ENCODE measurements at regions not wholly inside any gene's neighbourhood (a gene's known extent, or its start where the extent isn't known, plus 50 kb on each side); places are given as distances from the start of the nearest gene placed in this dataset.

GRCh38 chr7:19489162-19489820 lies 219.5 kb downstream of the POLR1F start:
- WGBS, 3 donors, result 69 to 82% (median 78%) methylated on average over 3 of the region's 3 CpGs
- Histone ChIP-seq H3K36me3 (ENCODE audit: control insufficient read depth in 3 of 3, insufficient read depth in 2 of 3, low read depth in 1 of 3, low read length in 3 of 3) (no peaks in the 10 kb centered on the region), H3K4me1 (ENCODE audit: control insufficient read depth in 3 of 3, insufficient read depth in 2 of 3, low read depth in 1 of 3, low read length in 2 of 3) (no peaks in the 10 kb centered on the region), H3K4me3 (ENCODE audit: low read depth in 1 of 3, low read length in 3 of 3) (no peak overlapping the region), H3K27me3 (ENCODE audit: control insufficient read depth in 3 of 3, insufficient read depth in 3 of 3, low read length in 3 of 3) (no peaks in the 10 kb centered on the region), H3K27ac (ENCODE audit: low read depth in 1 of 3, low read length in 2 of 3) (no peak overlapping the region), H3K9me3 (ENCODE audit: control insufficient read depth in 2 of 2, insufficient read depth in 1 of 2, low read depth in 1 of 2, low read length in 1 of 2) (peaks cover 0 to 10% of the 10 kb centered on the region in 2 donors)
- DNase-seq, result no peak
- FAIRE-seq, result no peak

- H3K4me3 ChIP-seq (ENCODE audit: low read depth in 1 of 3, low read length in 3 of 3), result no peak overlapping the region
- H3K4me1 ChIP-seq (ENCODE audit: control insufficient read depth in 3 of 3, insufficient read depth in 2 of 3, low read depth in 1 of 3, low read length in 2 of 3), result no peaks in the 10 kb centered on the region
- H3K9me3 ChIP-seq (ENCODE audit: control insufficient read depth in 2 of 2, insufficient read depth in 1 of 2, low read depth in 1 of 2, low read length in 1 of 2), result peaks cover 0 to 10% of the 10 kb centered on the region in 2 donors
- 84 to 90% (median 88%) methylated on average over 2 of the region's 2 CpGs for WGBS, 3 donors
- FAIRE-seq, result no peak
- no peak for DNase-seq
- H3K27me3 ChIP-seq (ENCODE audit: control insufficient read depth in 3 of 3, insufficient read depth in 3 of 3, low read length in 3 of 3), result no peaks in the 10 kb centered on the region
- no peak overlapping the region for H3K27ac ChIP-seq (ENCODE audit: low read depth in 1 of 3, low read length in 2 of 3)
- H3K36me3 ChIP-seq (ENCODE audit: control insufficient read depth in 3 of 3, insufficient read depth in 2 of 3, low read depth in 1 of 3, low read length in 3 of 3), result no peaks in the 10 kb centered on the region
These were observed 220.8 kb downstream of the POLR1F start for GRCh38 chr7:19488056-19488455.

GRCh38 chr7:19482628-19483027 lies 226.2 kb downstream of the POLR1F start:
- Histone ChIP-seq H3K27ac (ENCODE audit: low read depth in 1 of 3, low read length in 2 of 3) (no peak overlapping the region), H3K4me1 (ENCODE audit: control insufficient read depth in 3 of 3, insufficient read depth in 2 of 3, low read depth in 1 of 3, low read length in 2 of 3) (no peaks in the 10 kb centered on the region), H3K27me3 (ENCODE audit: control insufficient read depth in 3 of 3, insufficient read depth in 3 of 3, low read length in 3 of 3) (no peaks in the 10 kb centered on the region), H3K36me3 (ENCODE audit: control insufficient read depth in 3 of 3, insufficient read depth in 2 of 3, low read depth in 1 of 3, low read length in 3 of 3) (no peaks in the 10 kb centered on the region), H3K4me3 (ENCODE audit: low read depth in 1 of 3, low read length in 3 of 3) (no peak overlapping the region), H3K9me3 (ENCODE audit: control insufficient read depth in 2 of 2, insufficient read depth in 1 of 2, low read depth in 1 of 2, low read length in 1 of 2) (peaks cover 0 to 13% of the 10 kb centered on the region in 2 donors)
- WGBS, 3 donors, result 91 to 96% (median 94%) methylated on average over 2 of the region's 2 CpGs
- DNase-seq, result no peak
- no peak for FAIRE-seq

- WGBS, 3 donors, result 86 to 88% (median 87%) methylated on average over 3 of the region's 3 CpGs
- FAIRE-seq (no peak), DNase-seq (no peak)
- Histone ChIP-seq H3K9me3 (ENCODE audit: control insufficient read depth in 2 of 2, insufficient read depth in 1 of 2, low read depth in 1 of 2, low read length in 1 of 2) (peaks cover 0 to 13% of the 10 kb centered on the region in 2 donors), H3K27ac (ENCODE audit: low read depth in 1 of 3, low read length in 2 of 3) (no peak overlapping the region), H3K27me3 (ENCODE audit: control insufficient read depth in 3 of 3, insufficient read depth in 3 of 3, low read length in 3 of 3) (no peaks in the 10 kb centered on the region), H3K4me3 (ENCODE audit: low read depth in 1 of 3, low read length in 3 of 3) (no peak overlapping the region), H3K36me3 (ENCODE audit: control insufficient read depth in 3 of 3, insufficient read depth in 2 of 3, low read depth in 1 of 3, low read length in 3 of 3) (no peaks in the 10 kb centered on the region), H3K4me1 (ENCODE audit: control insufficient read depth in 3 of 3, insufficient read depth in 2 of 3, low read depth in 1 of 3, low read length in 2 of 3) (no peaks in the 10 kb centered on the region)
These were observed 228.5 kb downstream of the POLR1F start for GRCh38 chr7:19480383-19480782.

- WGBS, 3 donors, result 47 to 55% (median 51%) methylated on average over 3 of the region's 3 CpGs
- no peak for FAIRE-seq
- H3K27ac ChIP-seq (ENCODE audit: low read depth in 1 of 3, low read length in 2 of 3), result no peak overlapping the region
- H3K27me3 ChIP-seq (ENCODE audit: control insufficient read depth in 3 of 3, insufficient read depth in 3 of 3, low read length in 3 of 3), result no peaks in the 10 kb centered on the region
- no peak overlapping the region for H3K4me3 ChIP-seq (ENCODE audit: low read depth in 1 of 3, low read length in 3 of 3)
- H3K9me3 ChIP-seq (ENCODE audit: control insufficient read depth in 2 of 2, insufficient read depth in 1 of 2, low read depth in 1 of 2, low read length in 1 of 2), result no peaks in the 10 kb centered on the region
- H3K36me3 ChIP-seq (ENCODE audit: control insufficient read depth in 3 of 3, insufficient read depth in 2 of 3, low read depth in 1 of 3, low read length in 3 of 3), result no peaks in the 10 kb centered on the region
- H3K4me1 ChIP-seq (ENCODE audit: control insufficient read depth in 3 of 3, insufficient read depth in 2 of 3, low read depth in 1 of 3, low read length in 2 of 3), result no peaks in the 10 kb centered on the region
- DNase-seq, result no peak
These were observed 238.8 kb downstream of the POLR1F start for GRCh38 chr7:19470031-19470430.

GRCh38 chr7:19465861-19466260 lies 243.0 kb downstream of the POLR1F start:
- no peak for FAIRE-seq

GRCh38 chr7:19464751-19465150 lies 244.1 kb downstream of the POLR1F start:
- Histone ChIP-seq H3K36me3 (ENCODE audit: control insufficient read depth in 3 of 3, insufficient read depth in 2 of 3, low read depth in 1 of 3, low read length in 3 of 3) (no peaks in the 10 kb centered on the region), H3K27me3 (ENCODE audit: control insufficient read depth in 3 of 3, insufficient read depth in 3 of 3, low read length in 3 of 3) (no peaks in the 10 kb centered on the region), H3K27ac (ENCODE audit: low read depth in 1 of 3, low read length in 2 of 3) (no peak overlapping the region), H3K4me3 (ENCODE audit: low read depth in 1 of 3, low read length in 3 of 3) (no peak overlapping the region), H3K9me3 (ENCODE audit: control insufficient read depth in 2 of 2, insufficient read depth in 1 of 2, low read depth in 1 of 2, low read length in 1 of 2) (no peaks in the 10 kb centered on the region), H3K4me1 (ENCODE audit: control insufficient read depth in 3 of 3, insufficient read depth in 2 of 3, low read depth in 1 of 3, low read length in 2 of 3) (no peaks in the 10 kb centered on the region)
- DNase-seq (no peak), FAIRE-seq (no peak)
- WGBS, 3 donors, result 84 to 91% (median 86%) methylated on average over 4 of the region's 4 CpGs

More at GRCh38 chr7:19465861-19466260, 243.0 kb downstream of the POLR1F start:
- Histone ChIP-seq H3K36me3 (ENCODE audit: control insufficient read depth in 3 of 3, insufficient read depth in 2 of 3, low read depth in 1 of 3, low read length in 3 of 3) (no peaks in the 10 kb centered on the region), H3K27ac (ENCODE audit: low read depth in 1 of 3, low read length in 2 of 3) (no peak overlapping the region), H3K27me3 (ENCODE audit: control insufficient read depth in 3 of 3, insufficient read depth in 3 of 3, low read length in 3 of 3) (no peaks in the 10 kb centered on the region), H3K4me1 (ENCODE audit: control insufficient read depth in 3 of 3, insufficient read depth in 2 of 3, low read depth in 1 of 3, low read length in 2 of 3) (no peaks in the 10 kb centered on the region), H3K9me3 (ENCODE audit: control insufficient read depth in 2 of 2, insufficient read depth in 1 of 2, low read depth in 1 of 2, low read length in 1 of 2) (no peaks in the 10 kb centered on the region), H3K4me3 (ENCODE audit: low read depth in 1 of 3, low read length in 3 of 3) (no peak overlapping the region)
- no peak for DNase-seq
- WGBS, 3 donors, result 65 to 75% (median 67%) methylated on average over 3 of the region's 3 CpGs

GRCh38 chr7:19464241-19464640 lies 244.6 kb downstream of the POLR1F start:
- Histone ChIP-seq H3K9me3 (ENCODE audit: control insufficient read depth in 2 of 2, insufficient read depth in 1 of 2, low read depth in 1 of 2, low read length in 1 of 2) (no peaks in the 10 kb centered on the region), H3K36me3 (ENCODE audit: control insufficient read depth in 3 of 3, insufficient read depth in 2 of 3, low read depth in 1 of 3, low read length in 3 of 3) (no peaks in the 10 kb centered on the region), H3K4me1 (ENCODE audit: control insufficient read depth in 3 of 3, insufficient read depth in 2 of 3, low read depth in 1 of 3, low read length in 2 of 3) (no peaks in the 10 kb centered on the region), H3K4me3 (ENCODE audit: low read depth in 1 of 3, low read length in 3 of 3) (no peak overlapping the region), H3K27ac (ENCODE audit: low read depth in 1 of 3, low read length in 2 of 3) (no peak overlapping the region), H3K27me3 (ENCODE audit: control insufficient read depth in 3 of 3, insufficient read depth in 3 of 3, low read length in 3 of 3) (no peaks in the 10 kb centered on the region)
- 77 to 83% (median 80%) methylated on average over 3 of the region's 3 CpGs for WGBS, 3 donors
- no peak for DNase-seq
- no peak for FAIRE-seq

- Histone ChIP-seq H3K9me3 (ENCODE audit: control insufficient read depth in 2 of 2, insufficient read depth in 1 of 2, low read depth in 1 of 2, low read length in 1 of 2) (peaks cover 0 to under 1% of the 10 kb centered on the region in 2 donors), H3K27me3 (ENCODE audit: control insufficient read depth in 3 of 3, insufficient read depth in 3 of 3, low read length in 3 of 3) (no peaks in the 10 kb centered on the region), H3K27ac (ENCODE audit: low read depth in 1 of 3, low read length in 2 of 3) (no peak overlapping the region), H3K4me3 (ENCODE audit: low read depth in 1 of 3, low read length in 3 of 3) (no peak overlapping the region), H3K4me1 (ENCODE audit: control insufficient read depth in 3 of 3, insufficient read depth in 2 of 3, low read depth in 1 of 3, low read length in 2 of 3) (no peaks in the 10 kb centered on the region), H3K36me3 (ENCODE audit: control insufficient read depth in 3 of 3, insufficient read depth in 2 of 3, low read depth in 1 of 3, low read length in 3 of 3) (no peaks in the 10 kb centered on the region)
- FAIRE-seq, result no peak
- WGBS, 3 donors, result 93 to 98% (median 94%) methylated on average over 3 of the region's 3 CpGs
- DNase-seq, result no peak
These were observed 245.3 kb downstream of the POLR1F start for GRCh38 chr7:19463581-19463980.
